ENCODE measurements at regions not wholly inside any gene's neighbourhood (a gene's known extent, or its start where the extent isn't known, plus 50 kb on each side); places are given as distances from the start of the nearest gene placed in this dataset.

GRCh38 chr21:27094184-27094948 is 127.5 kb upstream of the ADAMTS5 start:
- CTCF ChIA-PET: interaction anchor here (0.9 kb wide), 1 partner anchor 471 kb away, joined by 4 read pairs; no protein-coding TSS in a partner anchor
- TF ChIP-seq, protein P1, sequence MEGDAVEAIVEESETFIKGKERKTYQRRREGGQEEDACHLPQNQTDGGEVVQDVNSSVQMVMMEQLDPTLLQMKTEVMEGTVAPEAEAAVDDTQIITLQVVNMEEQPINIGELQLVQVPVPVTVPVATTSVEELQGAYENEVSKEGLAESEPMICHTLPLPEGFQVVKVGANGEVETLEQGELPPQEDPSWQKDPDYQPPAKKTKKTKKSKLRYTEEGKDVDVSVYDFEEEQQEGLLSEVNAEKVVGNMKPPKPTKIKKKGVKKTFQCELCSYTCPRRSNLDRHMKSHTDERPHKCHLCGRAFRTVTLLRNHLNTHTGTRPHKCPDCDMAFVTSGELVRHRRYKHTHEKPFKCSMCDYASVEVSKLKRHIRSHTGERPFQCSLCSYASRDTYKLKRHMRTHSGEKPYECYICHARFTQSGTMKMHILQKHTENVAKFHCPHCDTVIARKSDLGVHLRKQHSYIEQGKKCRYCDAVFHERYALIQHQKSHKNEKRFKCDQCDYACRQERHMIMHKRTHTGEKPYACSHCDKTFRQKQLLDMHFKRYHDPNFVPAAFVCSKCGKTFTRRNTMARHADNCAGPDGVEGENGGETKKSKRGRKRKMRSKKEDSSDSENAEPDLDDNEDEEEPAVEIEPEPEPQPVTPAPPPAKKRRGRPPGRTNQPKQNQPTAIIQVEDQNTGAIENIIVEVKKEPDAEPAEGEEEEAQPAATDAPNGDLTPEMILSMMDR (IDR thresholded peaks at IDR 0.05; ENCODE audit: unreplicated experiment): no peak
- BruUV-seq (replicated peaks): no TSS peak
- intact Hi-C loops (cut with micrococcal nuclease): no loop called here
- no peaks in the 10 kb centered on the region for H3K4me1 Mint-ChIP-seq (ENCODE audit: insufficient read depth, unreplicated experiment)
- H3K27ac Mint-ChIP-seq (ENCODE audit: low read depth, unreplicated experiment): no peak overlapping the region
- POLR2A ChIA-PET: no interaction called here
- H3K27me3 Mint-ChIP-seq (ENCODE audit: insufficient read depth, unreplicated experiment): no peaks in the 10 kb centered on the region
- H3K9me3 Mint-ChIP-seq (ENCODE audit: unreplicated experiment): no peaks in the 10 kb centered on the region
- no peak overlapping the region for H3K4me3 Mint-ChIP-seq (ENCODE audit: unreplicated experiment)
- no peaks in the 10 kb centered on the region for H3K36me3 Mint-ChIP-seq (ENCODE audit: insufficient read depth, unreplicated experiment)
- peak; percentile 6 for DNase-seq (ENCODE audit: unreplicated experiment)

DNA sequence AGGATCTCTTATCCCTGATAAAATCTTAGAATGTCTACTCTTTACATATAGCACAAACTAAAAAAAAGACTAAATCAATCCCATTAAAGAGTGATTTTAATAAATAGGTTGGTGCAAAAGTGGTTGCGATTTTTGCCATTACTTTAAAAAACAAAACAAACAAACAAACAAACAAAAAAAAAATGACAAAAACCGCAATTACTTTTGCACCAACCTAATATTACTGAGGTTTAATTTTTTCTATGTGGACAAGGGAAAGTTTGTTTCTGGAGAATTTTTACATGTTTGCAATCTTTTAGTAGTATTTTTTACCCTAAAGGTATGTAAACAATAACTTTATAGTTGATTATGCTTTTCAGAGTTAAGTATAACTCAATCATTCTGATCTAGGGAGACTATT is 119.7 kb upstream of the ADAMTS5 start:
- no peak for DNase-seq (ENCODE audit: unreplicated experiment)
- Mint-ChIP-seq H3K27ac (ENCODE audit: low read depth, unreplicated experiment) (no peak overlapping the region), H3K4me1 (ENCODE audit: insufficient read depth, unreplicated experiment) (no peaks in the 10 kb centered on the region), H3K9me3 (ENCODE audit: unreplicated experiment) (no peaks in the 10 kb centered on the region), H3K27me3 (ENCODE audit: insufficient read depth, unreplicated experiment) (no peaks in the 10 kb centered on the region), H3K4me3 (ENCODE audit: unreplicated experiment) (no peak overlapping the region), H3K36me3 (ENCODE audit: insufficient read depth, unreplicated experiment) (no peaks in the 10 kb centered on the region)
- intact Hi-C loops (cut with micrococcal nuclease): no loop called here
- ChIA-PET POLR2A (no interaction called here), CTCF (no interaction called here)
- TF ChIP-seq, protein P1 (IDR thresholded peaks at IDR 0.05; ENCODE audit: unreplicated experiment): no peak
- BruUV-seq (replicated peaks): no TSS peak

- no TSS peak for BruUV-seq (replicated peaks)
- H3K27me3 Mint-ChIP-seq (ENCODE audit: insufficient read depth, unreplicated experiment): no peaks in the 10 kb centered on the region
- CTCF ChIA-PET: no interaction called here
- TF ChIP-seq, protein P1 (IDR thresholded peaks at IDR 0.05; ENCODE audit: unreplicated experiment): no peak
- H3K36me3 Mint-ChIP-seq (ENCODE audit: insufficient read depth, unreplicated experiment): no peaks in the 10 kb centered on the region
- no peak overlapping the region for H3K4me3 Mint-ChIP-seq (ENCODE audit: unreplicated experiment)
- no peak for DNase-seq (ENCODE audit: unreplicated experiment)
- no peaks in the 10 kb centered on the region for H3K9me3 Mint-ChIP-seq (ENCODE audit: unreplicated experiment)
- intact Hi-C loops (cut with micrococcal nuclease): no loop called here
- H3K27ac Mint-ChIP-seq (ENCODE audit: low read depth, unreplicated experiment): no peak overlapping the region
- H3K4me1 Mint-ChIP-seq (ENCODE audit: insufficient read depth, unreplicated experiment): no peaks in the 10 kb centered on the region
- POLR2A ChIA-PET: no interaction called here
Observed at GRCh38 chr21:27086186-27086585, 119.3 kb upstream of the ADAMTS5 start.

GRCh38 chr21:27085387-27085786 is 118.5 kb upstream of the ADAMTS5 start:
- no TSS peak for BruUV-seq (replicated peaks)
- TF ChIP-seq, protein P1 (IDR thresholded peaks at IDR 0.05; ENCODE audit: unreplicated experiment): no peak
- H3K27me3 Mint-ChIP-seq (ENCODE audit: insufficient read depth, unreplicated experiment): no peaks in the 10 kb centered on the region
- no peaks in the 10 kb centered on the region for H3K9me3 Mint-ChIP-seq (ENCODE audit: unreplicated experiment)
- intact Hi-C loops (cut with micrococcal nuclease): no loop called here
- no peak for DNase-seq (ENCODE audit: unreplicated experiment)
- H3K4me1 Mint-ChIP-seq (ENCODE audit: insufficient read depth, unreplicated experiment): no peaks in the 10 kb centered on the region
- ChIA-PET CTCF (interaction anchor here (0.6 kb wide), 2 partner anchors 22 to 1272 kb away, joined by 4 to 5 read pairs; no protein-coding TSS in a partner anchor), POLR2A (interaction anchor here (1.5 kb wide), 1 partner anchor 17 kb away, joined by 4 read pairs; no protein-coding TSS in a partner anchor)
- H3K27ac Mint-ChIP-seq (ENCODE audit: low read depth, unreplicated experiment): no peak overlapping the region
- H3K36me3 Mint-ChIP-seq (ENCODE audit: insufficient read depth, unreplicated experiment): no peaks in the 10 kb centered on the region
- no peak overlapping the region for H3K4me3 Mint-ChIP-seq (ENCODE audit: unreplicated experiment)

All from MCF 10A (cell line).